Activated CD4-positive, CD25-positive, alpha-beta regulatory T cell treated with anti-CD3 and anti-CD28 coated beads, Interleukin-2, amount 50 U/mL, for 24 hours (primary cell): ENCODE measurements at regions not wholly inside any gene's neighbourhood (a gene's known extent, or its start where the extent isn't known, plus 50 kb on each side); places are given as distances from the start of the nearest gene placed in this dataset.

ENCODE experiments used
- ATAC-seq, 2 donors: fragments of 150-1000 bp; cut with Tn5 transposase; one replicate each; pipeline ENCODE4 v1.10.0; 2021; ENCODE audit warnings: mild to moderate bottlenecking in 1 of 2, moderate library complexity in 1 of 2

DNA sequence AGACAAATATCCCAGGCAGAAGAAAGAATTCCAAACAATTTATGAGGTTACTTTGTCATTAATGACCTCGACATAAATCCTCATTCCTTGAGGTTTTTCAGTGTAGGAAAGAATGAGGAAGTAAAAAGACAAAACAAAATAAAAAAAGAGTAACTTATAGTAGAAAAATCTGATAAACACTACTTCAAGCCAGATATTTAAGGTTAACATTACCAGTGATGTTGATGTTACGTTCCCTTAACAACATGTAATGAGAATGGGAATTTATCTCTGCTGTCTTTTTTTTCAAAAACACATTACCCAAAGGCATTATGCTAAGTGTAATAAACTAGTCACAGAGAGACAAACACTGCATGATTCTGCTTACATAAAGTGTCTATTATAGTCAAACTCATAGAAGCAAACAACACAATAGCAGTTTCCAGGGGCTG lies 935.1 kb downstream of the SLITRK1 start:
- no peak for ATAC-seq

GRCh38 chr13:82938644-82939043 lies 943.6 kb downstream of the SLITRK1 start:
- no peak for ATAC-seq

DNA sequence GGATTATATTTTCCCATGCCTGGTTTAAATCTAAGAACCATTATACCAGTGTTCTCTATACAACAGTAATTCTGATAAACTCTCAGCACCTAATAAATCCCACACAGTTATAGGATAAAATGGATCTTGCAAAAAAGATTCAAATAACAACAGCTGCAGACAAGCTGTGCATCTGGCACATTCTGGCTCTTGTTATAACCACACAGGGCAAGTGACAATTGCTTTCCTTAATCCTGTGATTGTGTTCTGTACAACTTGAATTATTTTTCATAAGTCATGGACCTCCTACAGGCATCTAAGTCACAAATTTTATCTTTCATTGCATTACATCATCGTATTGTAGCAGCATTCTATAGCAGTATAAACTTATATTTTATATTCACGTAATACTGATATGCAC lies 948.3 kb downstream of the SLITRK1 start:
- no peak for ATAC-seq

DNA sequence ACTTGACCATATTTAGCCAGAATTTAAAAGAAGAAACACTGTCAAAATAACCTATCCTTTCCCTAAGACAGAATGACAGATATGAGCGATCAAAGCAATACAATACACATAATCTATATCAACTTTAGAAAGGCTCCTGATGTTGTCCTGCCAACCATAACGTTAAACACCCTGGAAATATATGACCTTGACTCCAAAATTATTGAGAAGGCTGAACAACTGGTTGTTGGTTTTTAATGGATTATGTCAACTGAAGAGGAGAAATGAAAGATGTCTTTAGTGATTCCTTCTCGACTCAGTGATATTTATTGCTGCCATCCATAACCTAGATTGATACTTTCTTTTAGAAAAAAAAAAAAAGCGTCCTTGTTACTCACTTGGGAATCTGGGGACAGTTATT lies 957.2 kb downstream of the SLITRK1 start:
- ATAC-seq = no peak

- ATAC-seq = no peak
Measured at GRCh38 chr13:82917984-82918383, 964.3 kb downstream of the SLITRK1 start.

DNA sequence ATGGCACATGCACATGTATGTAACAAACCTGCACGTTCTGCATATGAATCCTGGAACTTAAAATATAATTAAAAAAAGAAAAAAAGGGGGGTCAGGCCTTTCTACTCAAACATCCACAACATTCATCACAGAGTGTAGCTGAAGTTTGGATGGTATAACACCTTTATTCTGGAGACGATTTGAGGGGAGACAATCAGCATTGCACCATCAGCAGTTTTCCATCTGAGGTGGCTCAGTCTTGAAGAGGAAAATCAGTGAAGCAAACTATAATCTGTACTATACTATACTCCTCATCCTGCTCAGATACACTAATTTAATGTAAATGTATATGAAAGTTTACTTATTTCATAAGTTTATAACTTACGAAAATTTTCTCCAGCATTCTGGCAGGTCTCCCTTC lies 969.7 kb downstream of the SLITRK1 start:
- ATAC-seq = no peak

DNA sequence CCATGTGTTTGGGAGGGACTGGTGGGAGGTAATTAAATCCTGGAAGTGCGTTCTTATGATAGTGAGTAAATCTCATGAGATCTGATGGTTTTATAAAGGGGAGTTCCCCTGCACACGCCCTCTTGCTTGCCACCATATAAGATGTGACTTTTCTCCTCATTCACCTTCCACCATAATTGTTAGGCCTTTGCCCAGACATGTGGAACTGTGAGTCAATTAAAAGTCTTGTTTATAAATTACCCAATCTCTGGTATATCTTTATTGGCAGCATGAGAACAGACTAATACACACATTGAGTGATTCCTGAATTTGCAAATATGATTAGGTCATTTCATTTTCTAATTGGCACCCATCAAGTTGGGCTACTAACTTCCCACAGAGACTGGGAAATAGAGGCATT lies 977.2 kb downstream of the SLITRK1 start:
- no peak for ATAC-seq

DNA sequence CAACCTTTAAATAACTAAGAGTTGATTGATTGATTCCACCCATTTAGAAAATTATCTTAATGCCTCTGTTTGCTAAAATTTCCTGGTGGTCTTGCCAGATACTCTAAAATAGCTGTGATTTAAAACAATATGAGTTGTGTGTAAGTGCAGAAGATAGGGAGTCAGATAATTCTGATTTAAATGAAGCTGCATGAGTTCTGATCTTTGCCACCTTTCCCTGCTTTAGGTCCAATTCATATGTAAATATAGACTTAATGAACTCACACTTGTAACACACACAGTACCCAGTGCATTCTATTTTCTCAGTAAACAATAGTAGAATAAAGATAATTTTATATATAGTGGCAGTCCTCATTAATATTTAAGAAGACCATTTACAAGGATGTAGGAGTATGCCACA lies 981.8 kb downstream of the SLITRK1 start:
- no peak for ATAC-seq

GRCh38 chr13:82898586-82898985 lies 983.7 kb downstream of the SLITRK1 start:
- ATAC-seq = no peak

DNA sequence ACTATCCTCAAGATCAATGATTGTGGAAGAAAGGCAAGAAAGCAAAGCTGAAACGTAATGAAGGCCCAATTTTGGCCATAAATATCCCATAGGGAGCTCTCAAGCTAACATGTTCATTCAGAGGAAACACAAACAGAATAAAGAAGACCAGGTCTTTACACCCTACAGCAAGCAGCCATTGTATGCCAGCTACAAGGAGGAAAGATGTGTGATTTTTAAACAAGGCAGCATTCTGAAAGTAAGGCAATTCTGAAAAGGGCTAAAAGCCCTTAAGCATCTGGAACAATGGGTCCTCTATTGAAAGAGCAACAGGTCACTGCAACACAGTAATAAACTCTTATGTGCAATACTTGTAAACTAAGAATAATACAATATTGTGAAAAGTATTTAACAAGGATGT lies 1002.4 kb downstream of the SLITRK1 start:
- ATAC-seq = no peak

- no peak for ATAC-seq
Measured at GRCh38 chr13:82878536-82878935, 1003.7 kb downstream of the SLITRK1 start.

- ATAC-seq = no peak
Measured at GRCh38 chr13:82867284-82867683, 1015.0 kb downstream of the SLITRK1 start.

DNA sequence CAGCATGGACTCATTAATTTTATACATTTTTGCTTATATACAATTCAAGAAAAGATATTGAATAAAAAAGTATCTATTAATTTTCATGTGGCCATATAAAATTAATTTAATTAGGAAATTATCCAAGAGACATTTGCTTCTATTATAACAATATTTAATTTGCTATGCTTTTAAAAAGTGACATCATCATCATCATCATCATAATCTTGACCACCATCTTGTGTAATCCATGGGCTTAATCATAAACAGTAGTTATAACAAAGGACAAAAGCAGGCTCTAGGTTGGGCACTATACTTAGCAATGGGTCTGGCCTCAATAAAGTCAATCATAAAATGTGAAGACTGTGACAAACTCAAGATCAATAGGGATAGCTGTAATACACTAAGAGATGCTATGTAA lies 1031.6 kb downstream of the SLITRK1 start:
- no peak for ATAC-seq

DNA sequence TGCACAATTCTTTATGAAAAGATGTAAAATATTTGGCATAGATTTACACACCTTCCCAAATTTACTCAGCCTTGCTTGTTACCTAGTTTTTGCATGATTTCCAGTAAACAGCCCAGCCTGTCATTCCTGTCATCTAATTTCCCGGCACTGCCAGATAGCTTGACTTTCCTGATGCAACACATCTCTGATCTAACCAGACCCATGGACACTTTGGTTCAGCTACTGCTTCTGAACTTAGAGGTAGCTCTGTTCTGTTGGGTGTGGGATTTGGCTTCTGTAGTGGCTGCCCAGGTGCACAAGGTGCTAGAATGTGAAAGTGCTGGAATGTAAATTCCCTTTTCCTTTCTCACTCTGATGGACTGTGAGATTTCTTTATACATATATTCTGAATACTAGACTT lies 1033.5 kb downstream of the SLITRK1 start:
- no peak for ATAC-seq

GRCh38 chr13:82847595-82847994 lies 1034.7 kb downstream of the SLITRK1 start:
- no peak for ATAC-seq

DNA sequence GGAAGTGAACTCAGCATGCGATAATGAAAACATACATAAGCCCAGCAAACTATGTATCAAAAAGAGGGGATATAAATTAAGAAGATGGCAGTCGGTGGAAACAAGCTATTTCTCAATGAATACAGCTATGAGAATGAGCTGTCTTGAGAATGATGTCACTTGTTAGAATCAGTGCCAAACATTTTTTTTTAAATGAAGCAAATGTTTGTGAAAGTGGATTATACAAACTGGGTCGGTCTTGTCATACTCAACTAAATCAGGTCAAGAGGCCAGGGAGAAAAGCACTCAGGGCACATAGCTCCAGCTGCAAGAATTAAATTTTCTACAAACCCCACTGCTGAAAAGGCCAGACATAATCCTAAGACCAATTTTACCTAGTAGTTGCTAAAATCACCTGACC lies 1048.4 kb downstream of the SLITRK1 start:
- ATAC-seq = no peak

- ATAC-seq = no peak
Measured at GRCh38 chr13:82829040-82829439, 1053.2 kb downstream of the SLITRK1 start.

GRCh38 chr13:82827724-82828123 lies 1054.5 kb downstream of the SLITRK1 start:
- no peak for ATAC-seq

DNA sequence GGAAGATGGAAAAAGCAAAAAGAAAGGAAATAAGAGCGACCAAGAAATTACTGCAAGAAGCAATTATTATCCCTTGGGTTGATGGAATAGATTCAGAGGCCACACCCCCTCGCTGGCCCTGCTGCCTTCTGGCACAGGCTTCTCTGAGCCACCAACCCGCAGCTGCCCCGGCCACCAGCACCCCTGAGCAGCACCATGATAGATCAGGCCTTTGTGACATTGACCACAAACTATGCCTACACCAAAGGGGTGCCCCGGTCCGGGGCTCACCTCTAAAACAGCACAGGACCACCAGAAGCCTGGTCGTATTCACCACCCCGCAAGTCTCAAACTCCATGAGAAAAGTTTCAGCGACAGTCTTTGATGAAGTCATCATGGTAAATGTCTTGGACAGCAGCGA lies 1059.3 kb downstream of the SLITRK1 start:
- ATAC-seq = no peak

- no peak for ATAC-seq
Measured at GRCh38 chr13:82817133-82817532, 1065.1 kb downstream of the SLITRK1 start.

DNA sequence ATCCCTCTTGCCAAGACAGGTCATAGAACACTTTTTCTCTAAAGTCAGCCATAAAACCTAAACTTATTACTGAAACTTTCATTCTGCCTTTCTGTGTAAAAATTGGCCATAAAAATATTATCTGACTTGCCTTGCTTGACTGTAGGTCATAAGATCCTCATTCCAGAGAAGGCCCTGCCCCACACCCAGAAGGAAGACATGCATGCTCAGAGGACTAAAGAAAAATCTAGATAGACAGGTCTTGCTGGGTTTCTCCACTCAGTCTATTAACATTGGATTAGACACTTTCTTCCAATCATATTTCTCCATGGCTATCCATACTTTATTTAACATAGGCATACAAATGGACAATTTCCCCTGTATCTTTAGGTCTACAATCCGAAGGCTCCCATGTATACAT lies 1066.5 kb downstream of the SLITRK1 start:
- ATAC-seq = no peak

DNA sequence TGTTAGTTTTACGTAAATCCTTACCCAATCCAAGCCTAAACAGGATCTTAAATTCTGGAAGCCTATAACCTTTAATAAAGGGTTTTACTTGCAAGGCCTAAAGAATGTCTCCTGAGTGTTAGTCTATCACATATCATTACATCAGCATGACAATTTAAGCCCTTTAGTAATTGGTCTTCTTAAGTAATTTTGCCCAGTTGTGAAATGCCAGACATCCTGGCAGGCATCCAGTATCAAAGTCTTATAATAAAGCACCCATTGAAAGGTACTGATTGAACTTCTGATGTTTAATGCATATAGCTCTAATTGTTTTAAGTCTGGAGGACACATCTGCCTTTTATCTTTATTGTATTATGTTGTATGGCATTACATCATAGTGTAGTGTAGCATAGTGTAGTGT lies 1078.9 kb downstream of the SLITRK1 start:
- ATAC-seq = no peak

DNA sequence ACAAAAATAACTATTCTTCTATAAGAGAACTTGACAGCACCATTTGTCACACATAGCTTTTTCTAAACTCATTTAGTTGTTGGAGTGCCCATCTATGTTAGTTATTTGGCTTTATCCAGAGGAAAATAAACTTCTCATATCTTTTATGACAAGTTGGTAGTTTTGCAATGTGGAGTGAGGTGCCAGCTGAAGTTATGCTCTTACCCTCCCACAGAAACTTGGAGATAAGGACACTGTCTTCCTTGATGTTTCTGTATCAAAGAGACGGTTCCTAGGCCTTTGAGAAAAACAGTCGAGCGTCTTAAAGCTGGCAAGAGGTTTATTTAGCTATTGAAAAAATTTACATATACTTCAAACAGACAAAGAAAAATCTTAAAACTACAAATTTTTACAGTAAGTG lies 1079.7 kb downstream of the SLITRK1 start:
- no peak for ATAC-seq

DNA sequence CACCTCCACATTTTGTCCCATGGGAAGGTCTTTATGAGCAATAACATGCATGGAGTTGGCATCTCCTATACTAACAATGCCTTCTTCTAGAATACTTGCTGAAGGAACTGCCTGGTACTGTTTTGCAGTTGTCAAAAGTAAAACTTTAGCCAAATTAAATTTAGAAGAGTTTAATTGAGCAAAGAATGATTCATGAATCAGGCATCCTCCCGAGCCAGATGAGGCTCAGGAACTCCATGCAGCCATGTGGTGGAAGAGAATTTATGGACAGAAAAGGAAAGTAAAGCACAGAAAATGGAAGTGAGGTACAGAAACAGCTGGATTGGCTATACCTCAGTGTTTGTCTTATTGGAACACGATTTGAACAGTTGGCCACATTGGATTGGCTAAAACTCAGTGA lies 1081.9 kb downstream of the SLITRK1 start:
- no peak for ATAC-seq

GRCh38 chr13:82797876-82798275 lies 1084.4 kb downstream of the SLITRK1 start:
- ATAC-seq = no peak

GRCh38 chr13:82791035-82791434 lies 1091.2 kb downstream of the SLITRK1 start:
- no peak for ATAC-seq
